ENCODE measurements at regions not wholly inside any gene's neighbourhood (a gene's known extent, or its start where the extent isn't known, plus 50 kb on each side); places are given as distances from the start of the nearest gene placed in this dataset.
"Not testable (repeated sequence)": the region's sequence is repeated elsewhere in the genome, so short reads cannot be mapped to it uniquely, and the experiment has no call there.

DNA sequence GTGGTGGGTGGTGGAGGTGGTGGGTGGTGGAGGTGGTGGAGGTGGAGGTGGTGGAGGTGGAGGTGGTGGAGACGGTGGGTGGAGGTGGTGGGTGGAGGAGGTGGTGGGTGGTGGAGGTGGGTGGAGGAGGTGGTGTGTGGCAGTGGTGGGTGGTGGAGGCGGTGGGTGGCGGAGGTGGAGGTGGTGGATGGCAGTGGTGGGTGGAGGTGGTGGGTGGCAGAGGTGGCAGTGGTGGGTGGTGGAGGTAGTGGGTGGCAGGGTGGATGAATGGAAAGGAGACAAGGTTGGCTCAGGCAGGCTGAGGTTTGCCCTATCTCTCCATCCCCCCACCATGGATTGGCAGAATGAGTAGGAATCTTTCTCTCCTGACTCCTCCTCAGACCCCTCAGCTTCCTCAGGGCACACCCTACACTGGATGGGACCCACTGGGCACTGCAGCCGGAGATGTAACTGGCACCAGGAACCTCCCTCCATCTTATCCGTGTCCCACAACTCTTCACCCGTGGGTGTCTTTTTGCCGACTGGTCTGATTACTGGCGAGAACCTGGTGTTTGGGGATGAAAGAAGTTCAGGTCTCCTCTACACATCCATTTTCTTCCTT is 166.3 kb downstream of the C9orf50 start:
- no peaks in the 10 kb centered on the region for H3K27me3 Mint-ChIP-seq
- ATAC-seq (no peak), DNase-seq (no peak)
- POLR2A ChIA-PET, result no interaction called here
- H3K36me3 Mint-ChIP-seq, result no peaks in the 10 kb centered on the region
- peak overlapping the region in 6 of 10 donors; percentile 13 to 85 (median 54) for H3K27ac Mint-ChIP-seq
- peaks cover 22 to 43% (median 35%) of the 10 kb centered on the region in 4 donors for H3K4me1 Mint-ChIP-seq
- no peak overlapping the region for H3K4me3 Mint-ChIP-seq
- no peaks in the 10 kb centered on the region for H3K9me3 Mint-ChIP-seq

DNA sequence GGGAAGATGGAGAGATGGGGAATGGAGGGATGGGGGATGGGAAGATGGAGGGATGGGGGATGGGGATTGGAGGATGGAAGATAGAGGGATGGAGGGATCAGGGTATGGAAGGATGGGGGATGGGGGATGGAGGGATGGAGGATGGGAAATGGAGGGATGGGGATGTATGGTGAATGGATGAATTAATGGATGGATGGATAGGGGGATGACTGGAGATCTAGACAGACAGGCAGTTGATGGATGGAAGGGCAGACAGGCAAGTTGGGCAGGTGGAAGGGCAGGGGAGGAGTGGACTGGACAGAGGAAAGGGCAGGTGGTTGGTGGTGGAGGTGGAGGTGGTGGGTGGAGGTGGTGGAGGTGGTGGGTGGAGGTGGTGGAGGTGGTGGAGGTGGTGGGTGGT is 167.2 kb downstream of the C9orf50 start:
- POLR2A ChIA-PET, result no interaction called here
- no peaks in the 10 kb centered on the region for H3K36me3 Mint-ChIP-seq
- H3K4me1 Mint-ChIP-seq, result peaks cover 22 to 35% (median 33%) of the 10 kb centered on the region in 4 donors
- no peak for ATAC-seq
- H3K27ac Mint-ChIP-seq, result peak overlapping the region in 2 of 10 donors; percentile 59 to 60
- peaks cover 0 to 3% (median 0%) of the 10 kb centered on the region in 5 donors for H3K27me3 Mint-ChIP-seq
- H3K9me3 Mint-ChIP-seq, result no peaks in the 10 kb centered on the region
- H3K4me3 Mint-ChIP-seq, result peak overlapping the region in 1 of 10 donors; percentile 29
- no peak for DNase-seq

DNA sequence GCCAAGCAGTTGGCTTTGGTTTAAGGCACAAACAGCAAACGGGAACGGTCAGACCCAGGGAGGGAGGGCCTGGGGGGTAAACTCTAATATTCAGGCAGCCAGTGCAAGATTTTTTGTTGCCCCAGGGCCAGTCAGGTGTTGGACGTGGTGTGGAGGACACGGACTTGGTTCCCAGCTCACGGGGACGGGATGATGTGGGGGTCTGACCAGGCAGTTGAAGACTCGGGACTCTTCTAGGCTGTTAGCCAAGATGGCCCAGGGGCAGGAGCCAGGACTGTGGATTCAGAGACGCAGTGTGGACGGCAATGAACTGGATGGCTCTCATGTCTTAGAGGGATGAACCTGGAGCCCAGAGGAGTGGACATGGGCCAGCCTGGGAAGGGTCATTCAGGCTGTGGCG is 169.2 kb downstream of the C9orf50 start:
- no peak for ATAC-seq
- Mint-ChIP-seq H3K36me3 (no peaks in the 10 kb centered on the region), H3K9me3 (no peaks in the 10 kb centered on the region), H3K4me3 (peak overlapping the region in 1 of 10 donors; percentile 57), H3K4me1 (peaks cover 14 to 19% (median 17%) of the 10 kb centered on the region in 4 donors), H3K27ac (peak overlapping the region in 5 of 10 donors; percentile 40 to 81 (median 56)), H3K27me3 (peaks cover 0 to 3% (median 0%) of the 10 kb centered on the region in 5 donors)
- no peak for DNase-seq
- POLR2A ChIA-PET, result no interaction called here

DNA sequence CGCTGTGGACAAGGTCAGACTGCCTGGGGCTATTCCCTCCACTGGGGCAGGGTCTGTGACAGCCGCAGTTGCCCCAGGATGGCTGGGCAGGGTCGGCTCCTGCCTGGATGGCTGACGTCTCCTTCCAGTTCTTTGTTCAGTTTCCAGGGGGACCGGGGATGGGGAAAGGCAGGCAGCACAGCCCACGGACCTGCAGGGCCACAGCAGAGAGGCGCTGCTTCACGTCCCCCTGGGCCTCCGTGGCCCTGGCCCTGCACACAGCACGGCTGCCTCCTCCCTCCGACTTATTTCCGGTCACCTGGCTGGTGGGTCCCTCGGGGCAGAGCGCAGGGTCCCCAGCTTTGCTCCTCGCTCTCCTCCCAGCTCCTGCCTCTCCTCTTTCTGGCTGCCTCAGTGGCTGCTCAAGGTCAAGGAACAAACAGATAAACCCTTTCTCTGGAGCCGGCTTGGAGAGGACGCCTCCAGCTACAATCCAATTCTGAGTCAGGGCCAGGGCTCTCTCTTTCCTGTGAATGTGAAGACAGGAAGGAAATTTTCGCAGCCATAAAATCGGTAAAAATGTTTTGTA is 169.7 kb downstream of the C9orf50 start:
- ATAC-seq (no peak), DNase-seq (no peak)
- H3K27me3 Mint-ChIP-seq, result peaks cover 0 to 3% (median 0%) of the 10 kb centered on the region in 5 donors
- H3K4me1 Mint-ChIP-seq, result peaks cover 9 to 16% (median 12%) of the 10 kb centered on the region in 4 donors
- peak overlapping the region in 2 of 10 donors; percentile 56 to 81 for H3K27ac Mint-ChIP-seq
- no peak overlapping the region for H3K4me3 Mint-ChIP-seq
- no peaks in the 10 kb centered on the region for H3K9me3 Mint-ChIP-seq
- H3K36me3 Mint-ChIP-seq, result no peaks in the 10 kb centered on the region
- POLR2A ChIA-PET, result interaction anchor here (0.6 kb wide), 1 partner anchor 37 kb away, joined by 3 read pairs; no protein-coding TSS in a partner anchor

DNA sequence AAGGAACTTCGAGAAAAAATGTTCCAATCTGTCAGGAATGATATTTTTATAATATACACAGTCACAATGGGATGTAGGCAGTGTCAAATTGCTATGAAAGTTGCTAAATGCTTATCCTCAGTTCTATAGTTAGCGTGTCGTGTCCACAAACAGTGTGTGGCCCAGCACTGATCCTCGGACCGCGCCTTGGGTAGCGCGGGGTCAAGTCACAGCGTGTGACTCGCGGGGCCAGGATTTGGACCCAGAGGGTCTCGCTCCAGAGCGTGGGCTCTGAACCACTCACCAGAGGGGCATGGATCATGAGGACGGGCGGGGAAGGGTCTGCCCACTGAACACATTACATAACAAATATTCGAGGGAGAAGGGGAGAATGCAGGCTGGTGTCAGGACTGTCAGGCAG is 171.8 kb downstream of the C9orf50 start:
- Mint-ChIP-seq H3K27ac (no peak overlapping the region), H3K4me1 (peaks cover 2 to 7% (median 4%) of the 10 kb centered on the region in 4 donors)
- no peak for ATAC-seq

DNA sequence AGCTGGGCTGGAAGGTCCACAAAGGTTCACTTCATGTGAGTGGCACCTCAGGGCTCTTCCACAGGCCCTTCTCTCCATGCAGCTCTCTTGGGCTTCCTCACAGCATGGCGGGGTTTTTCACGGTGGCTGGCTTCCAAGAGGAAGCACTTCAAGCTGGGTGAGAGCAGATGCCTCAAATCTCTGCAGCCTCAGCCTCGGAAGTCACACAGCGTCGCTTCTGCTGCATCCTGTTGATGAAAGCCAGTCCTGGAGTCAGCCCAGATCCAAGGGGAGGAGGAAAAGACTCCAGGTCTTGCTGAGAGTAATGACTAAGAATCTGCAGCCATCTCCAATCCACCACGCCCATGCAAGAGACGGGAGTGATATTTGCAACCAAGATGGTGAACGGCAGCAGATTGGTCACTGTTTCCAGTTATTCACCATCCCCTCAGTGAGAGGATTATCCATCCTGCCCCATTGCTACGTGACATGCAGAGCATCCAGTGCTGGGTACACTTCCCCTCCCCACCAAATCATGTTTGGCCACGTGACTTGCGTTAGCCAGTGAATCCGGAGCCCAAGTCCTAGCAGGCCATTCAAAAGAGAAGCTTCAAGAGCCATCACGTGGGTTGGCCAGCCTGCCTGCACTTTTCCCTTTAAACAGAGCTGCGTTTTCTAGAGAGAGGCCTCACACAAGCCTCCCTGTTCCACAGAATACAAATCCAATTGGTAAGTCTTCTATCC is 173.9 kb downstream of the C9orf50 start:
- H3K4me1 Mint-ChIP-seq, result peaks cover 0 to 7% (median 2%) of the 10 kb centered on the region in 4 donors
- H3K36me3 Mint-ChIP-seq, result no peaks in the 10 kb centered on the region
- peaks cover 0 to 4% (median 0%) of the 10 kb centered on the region in 5 donors for H3K27me3 Mint-ChIP-seq
- DNase-seq, result no peak
- no peak for ATAC-seq
- H3K27ac Mint-ChIP-seq, result no peak overlapping the region
- no peaks in the 10 kb centered on the region for H3K9me3 Mint-ChIP-seq
- POLR2A ChIA-PET, result interaction anchor here (0.8 to 1.4 kb wide), 2 partner anchors 11 to 17 kb away, joined by 3 read pairs; no protein-coding TSS in a partner anchor
- H3K4me3 Mint-ChIP-seq, result no peak overlapping the region

More for the DNA sequence above, 171.8 kb downstream of the C9orf50 start:
- no peak for DNase-seq
- no peak overlapping the region for H3K4me3 Mint-ChIP-seq
- POLR2A ChIA-PET, result interaction anchor here (0.7 to 1.0 kb wide), 2 partner anchors 10 to 11 kb away, joined by 3 to 4 read pairs; no protein-coding TSS in a partner anchor
- no peaks in the 10 kb centered on the region for H3K36me3 Mint-ChIP-seq
- H3K27me3 Mint-ChIP-seq, result peaks cover 0 to 3% (median 0%) of the 10 kb centered on the region in 5 donors
- H3K9me3 Mint-ChIP-seq, result no peaks in the 10 kb centered on the region

DNA sequence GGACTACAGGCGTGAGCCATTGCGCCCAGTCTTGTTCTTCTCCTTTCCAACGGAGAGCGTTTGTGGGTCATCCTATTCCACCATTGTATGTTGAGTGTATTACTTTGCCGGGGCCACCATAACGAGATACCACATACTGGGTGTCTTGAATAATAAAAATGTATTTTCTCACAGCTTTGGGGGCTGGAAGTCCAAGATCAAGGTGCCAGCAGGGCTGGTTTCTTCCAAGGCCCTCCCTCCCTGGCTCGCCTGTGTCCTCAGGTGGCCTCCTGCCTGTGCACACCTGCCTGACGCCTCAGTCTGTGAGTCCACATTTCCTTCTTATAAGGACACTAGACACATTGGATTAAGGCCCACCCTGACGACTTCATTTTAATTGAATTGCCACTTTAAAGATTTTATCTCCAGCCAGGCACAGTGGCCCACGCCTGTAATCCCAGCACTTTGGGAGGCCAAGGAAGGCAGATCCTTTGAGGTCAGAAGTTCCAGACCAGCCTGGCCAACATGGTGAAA is 175.1 kb downstream of the C9orf50 start:
- no peaks in the 10 kb centered on the region for H3K9me3 Mint-ChIP-seq
- ATAC-seq, result no peak
- no peak for DNase-seq
- H3K4me1 Mint-ChIP-seq, result peaks cover 4 to 9% (median 5%) of the 10 kb centered on the region in 4 donors
- H3K4me3 Mint-ChIP-seq, result no peak overlapping the region
- H3K36me3 Mint-ChIP-seq, result no peaks in the 10 kb centered on the region
- H3K27ac Mint-ChIP-seq, result peak overlapping the region in 1 of 10 donors; percentile 86
- H3K27me3 Mint-ChIP-seq, result peaks cover 0 to 4% (median 3%) of the 10 kb centered on the region in 5 donors
- POLR2A ChIA-PET, result interaction anchor here (0.8 kb wide), 1 partner anchor 10 kb away, joined by 3 read pairs; no protein-coding TSS in a partner anchor

DNA sequence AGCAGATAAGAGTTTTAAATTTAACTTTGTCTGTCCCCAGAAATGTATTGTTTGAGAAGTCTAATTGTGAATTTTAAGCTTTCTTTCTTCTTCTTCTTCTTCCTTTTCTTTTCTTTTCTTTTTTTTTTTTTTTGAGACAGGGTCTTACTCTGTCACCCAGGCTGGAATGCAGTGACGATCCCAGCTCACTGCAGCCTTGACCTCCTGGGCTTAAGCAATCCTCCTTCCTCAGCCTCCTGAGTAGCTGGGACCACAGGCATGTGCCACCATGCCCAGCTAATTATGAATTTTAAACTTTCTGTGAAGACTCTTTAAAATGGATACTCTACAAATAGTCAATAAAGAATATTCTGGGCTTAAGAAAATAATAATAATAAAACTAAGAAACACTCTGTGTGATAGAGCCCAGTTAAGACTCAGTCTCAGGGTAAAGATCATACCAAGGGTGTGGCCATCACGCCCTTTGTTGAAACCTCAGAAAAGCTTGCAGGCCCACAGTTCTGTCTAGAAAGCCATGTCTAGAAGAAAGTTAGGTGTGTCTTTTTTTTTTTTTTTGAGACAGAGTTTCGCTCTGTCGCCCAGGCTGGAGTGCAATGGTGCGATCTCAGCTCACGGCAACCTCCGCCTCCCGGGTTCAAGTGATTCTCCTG is 177.3 kb downstream of the C9orf50 start:
- POLR2A ChIA-PET, result interaction anchor here (0.6 to 0.9 kb wide), 3 partner anchors 24 to 115 kb away, joined by 3 to 4 read pairs (median 3); no protein-coding TSS in a partner anchor

DNA sequence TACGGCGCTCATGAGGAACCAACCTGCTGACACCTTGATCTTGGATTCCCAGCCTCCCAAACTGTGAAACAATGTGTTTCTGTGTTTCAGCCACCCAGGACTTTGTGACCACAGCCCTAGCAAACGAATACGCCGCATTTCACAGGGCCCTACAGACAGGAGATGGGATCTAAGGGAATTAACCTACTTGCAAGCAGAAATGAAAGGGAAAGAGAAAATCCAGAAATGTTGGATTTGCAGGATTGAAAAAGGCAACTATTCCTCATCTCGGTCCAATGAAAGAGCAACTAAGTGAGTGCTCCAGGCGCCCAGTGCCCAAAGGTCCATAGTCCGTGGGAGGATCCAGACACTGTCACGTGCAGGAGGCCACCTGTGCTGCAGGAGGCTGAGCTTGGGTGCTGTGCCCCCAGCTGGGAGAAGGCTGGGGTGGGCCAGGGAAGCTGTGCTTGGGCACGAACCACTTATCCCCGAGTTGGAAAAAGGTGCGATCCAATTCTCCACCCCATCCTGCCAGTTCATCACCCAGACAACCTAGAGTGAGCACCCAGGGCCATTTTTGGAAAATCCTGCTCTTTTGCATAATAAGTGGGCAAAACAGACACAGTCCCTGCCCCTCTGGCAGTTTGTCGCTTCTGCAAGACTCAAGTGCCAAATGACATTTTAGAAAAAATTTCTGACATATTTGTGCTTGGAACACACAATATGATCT is 177.9 kb downstream of the C9orf50 start:
- peaks cover 7 to 25% (median 20%) of the 10 kb centered on the region in 4 donors for H3K4me1 Mint-ChIP-seq
- H3K4me3 Mint-ChIP-seq, result no peak overlapping the region
- POLR2A ChIA-PET, result interaction anchor here (0.8 kb wide), 1 partner anchor 59 kb away, joined by 5 read pairs; no protein-coding TSS in a partner anchor
- peaks cover 5 to 24% (median 23%) of the 10 kb centered on the region in 5 donors for H3K27me3 Mint-ChIP-seq
- H3K27ac Mint-ChIP-seq, result no peak overlapping the region
- H3K36me3 Mint-ChIP-seq, result no peaks in the 10 kb centered on the region
- H3K9me3 Mint-ChIP-seq, result peaks cover 0 to 3% (median 0%) of the 10 kb centered on the region in 9 donors
- ATAC-seq (no peak), DNase-seq (no peak)

More for the DNA sequence above, 177.3 kb downstream of the C9orf50 start:
- not testable (repeated sequence) for H3K9me3 Mint-ChIP-seq, ATAC-seq, H3K36me3 Mint-ChIP-seq, H3K27ac Mint-ChIP-seq, H3K4me3 Mint-ChIP-seq, DNase-seq
- Mint-ChIP-seq H3K4me1 (peaks cover 5 to 18% (median 13%) of the 10 kb centered on the region in 4 donors), H3K27me3 (peaks cover 4 to 17% (median 16%) of the 10 kb centered on the region in 5 donors)

DNA sequence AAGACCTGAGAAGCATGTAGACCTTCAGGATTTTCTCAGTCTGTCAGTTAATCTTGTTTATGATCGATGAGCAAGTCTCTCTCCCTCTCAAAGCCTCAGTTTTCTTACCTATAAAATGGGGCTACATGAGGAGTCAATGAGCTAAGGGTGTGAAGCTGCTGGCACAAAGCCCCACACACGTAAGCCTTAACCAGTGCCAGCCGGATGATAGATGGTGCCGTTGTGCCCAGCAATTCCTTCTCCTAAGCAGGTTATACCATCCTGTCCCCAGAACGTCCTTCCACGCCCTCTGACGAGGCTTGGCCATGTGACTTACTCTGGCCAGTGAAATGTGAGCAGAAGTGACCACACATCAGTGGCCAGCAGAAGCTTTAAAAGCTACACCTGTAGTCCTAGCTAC is 179.0 kb downstream of the C9orf50 start:
- no peak for ATAC-seq
- Mint-ChIP-seq H3K9me3 (peaks cover 0 to 3% (median 0%) of the 10 kb centered on the region in 9 donors), H3K4me1 (peaks cover 10 to 34% (median 28%) of the 10 kb centered on the region in 4 donors), H3K27ac (no peak overlapping the region), H3K36me3 (no peaks in the 10 kb centered on the region), H3K4me3 (no peak overlapping the region), H3K27me3 (peaks cover 6 to 32% (median 30%) of the 10 kb centered on the region in 5 donors)
- POLR2A ChIA-PET, result interaction anchor here (0.7 kb wide), 2 partner anchors 14 to 29 kb away, joined by 3 to 5 read pairs; no protein-coding TSS in a partner anchor
- no peak for DNase-seq

DNA sequence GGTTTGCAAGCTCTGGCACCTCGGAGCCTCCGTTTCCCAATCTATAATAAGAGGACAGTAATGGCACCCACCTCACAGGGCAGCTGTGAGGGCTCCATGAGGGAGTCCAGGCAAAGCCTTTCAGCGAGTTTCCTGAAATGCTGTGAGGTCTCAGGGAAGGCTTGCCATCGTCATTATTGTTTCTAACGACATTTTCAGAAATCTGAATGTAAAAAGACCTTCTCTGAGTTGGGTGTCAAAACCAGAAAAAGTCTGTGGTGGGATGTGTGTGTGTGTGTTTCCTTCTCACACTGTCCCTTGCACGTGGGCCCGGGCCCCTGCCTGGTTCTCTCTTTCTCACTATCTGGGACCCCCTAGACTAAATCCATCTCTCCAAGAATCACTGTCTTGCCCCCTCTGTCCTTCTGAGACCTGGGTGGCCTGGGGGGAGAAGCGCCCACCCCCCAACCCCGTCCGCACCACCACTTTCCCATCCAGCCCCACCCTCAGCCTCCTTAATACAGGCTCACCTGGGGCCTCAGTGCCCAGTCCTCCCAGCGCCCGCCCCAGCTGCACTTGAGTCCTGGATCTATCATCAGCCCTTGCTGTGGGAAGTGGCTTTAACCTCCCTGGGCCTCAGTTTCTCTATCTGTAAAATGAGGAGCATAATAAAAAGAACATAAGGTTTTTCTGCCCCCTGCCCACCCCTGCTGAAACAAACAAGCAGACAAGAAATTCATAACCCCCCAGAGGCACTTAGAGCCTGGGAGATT is 180.3 kb downstream of the C9orf50 start:
- DNase-seq (no peak), ATAC-seq (no peak)
- POLR2A ChIA-PET, result no interaction called here
- peak overlapping the region in 3 of 10 donors; percentile 30 to 52 (median 31) for H3K4me3 Mint-ChIP-seq
- no peaks in the 10 kb centered on the region for H3K36me3 Mint-ChIP-seq
- peaks cover 0 to 3% (median 0%) of the 10 kb centered on the region in 9 donors for H3K9me3 Mint-ChIP-seq
- H3K4me1 Mint-ChIP-seq, result peaks cover 13 to 42% (median 32%) of the 10 kb centered on the region in 4 donors
- H3K27ac Mint-ChIP-seq, result peak overlapping the region in 4 of 10 donors; percentile 4 to 55 (median 36)
- H3K27me3 Mint-ChIP-seq, result peaks cover 8 to 43% (median 34%) of the 10 kb centered on the region in 5 donors
